ENCODE measurements at regions not wholly inside any gene's neighbourhood (a gene's known extent, or its start where the extent isn't known, plus 50 kb on each side); places are given as distances from the start of the nearest gene placed in this dataset.

DNA sequence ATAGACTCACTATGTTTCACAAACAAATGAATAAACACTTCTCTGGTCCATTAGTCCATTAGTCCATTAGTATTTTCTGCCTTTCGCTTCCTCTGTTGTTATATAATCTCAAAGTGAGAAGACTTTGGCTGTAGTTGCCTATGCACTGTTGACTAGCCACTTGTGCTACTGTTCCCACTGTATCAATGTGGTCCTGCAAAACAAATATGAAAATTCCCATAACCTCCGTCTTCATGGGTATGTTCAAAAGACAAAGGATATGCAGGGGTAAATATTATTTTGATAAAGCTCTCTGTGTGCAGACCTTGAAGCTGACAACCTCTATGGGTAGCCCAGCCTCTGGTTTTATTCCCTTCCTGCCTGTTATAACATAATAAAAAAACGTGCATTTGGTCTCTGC, 77.8 kb downstream of the DIO2 start:
- Histone ChIP-seq H3K36me3 (no peaks in the 10 kb centered on the region), H3K9me3 (peaks cover 0 to 29% (median 0%) of the 10 kb centered on the region in 11 donors), H3K27ac (no peak overlapping the region), H3K27me3 (no peaks in the 10 kb centered on the region), H3K4me3 (no peak overlapping the region), H3K4me1 (no peaks in the 10 kb centered on the region)
- no peak for TF ChIP-seq CTCF (IDR thresholded peaks at IDR 0.05)
- DNase-seq, result no peak
- 66 to 71% methylated on average over 3 of the region's 3 CpGs for WGBS, 2 donors
- intact Hi-C loops (cut with DNase I), result no loop called here
- ATAC-seq, result no peak

DNA sequence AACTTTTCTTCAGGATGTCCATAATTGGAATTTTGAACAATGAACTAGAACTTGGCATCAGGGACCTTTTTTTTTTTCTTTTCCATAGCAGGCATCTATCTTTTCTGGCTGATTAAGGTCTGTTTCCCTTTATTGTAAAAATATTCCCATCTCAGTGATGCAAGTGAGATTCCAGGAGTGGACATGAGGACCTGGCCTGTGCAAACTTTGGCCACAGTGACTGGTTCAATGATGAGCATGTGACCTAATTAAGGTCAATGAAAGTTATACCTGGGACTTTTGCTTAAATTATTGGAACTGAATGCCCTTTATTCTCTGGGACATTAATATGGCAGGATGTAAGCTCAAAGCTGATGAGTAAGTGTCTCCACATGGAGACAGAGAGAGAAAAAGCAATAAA, 83.8 kb downstream of the DIO2 start:
- no peak for ATAC-seq
- TF ChIP-seq CTCF (IDR thresholded peaks at IDR 0.05), result no peak
- Histone ChIP-seq H3K4me1 (no peaks in the 10 kb centered on the region), H3K27me3 (no peaks in the 10 kb centered on the region), H3K36me3 (no peaks in the 10 kb centered on the region), H3K27ac (no peak overlapping the region), H3K9me3 (peaks cover 0 to 22% (median 0%) of the 10 kb centered on the region in 11 donors), H3K4me3 (no peak overlapping the region)
- DNase-seq, result no peak
- intact Hi-C loops (cut with DNase I), result no loop called here

DNA sequence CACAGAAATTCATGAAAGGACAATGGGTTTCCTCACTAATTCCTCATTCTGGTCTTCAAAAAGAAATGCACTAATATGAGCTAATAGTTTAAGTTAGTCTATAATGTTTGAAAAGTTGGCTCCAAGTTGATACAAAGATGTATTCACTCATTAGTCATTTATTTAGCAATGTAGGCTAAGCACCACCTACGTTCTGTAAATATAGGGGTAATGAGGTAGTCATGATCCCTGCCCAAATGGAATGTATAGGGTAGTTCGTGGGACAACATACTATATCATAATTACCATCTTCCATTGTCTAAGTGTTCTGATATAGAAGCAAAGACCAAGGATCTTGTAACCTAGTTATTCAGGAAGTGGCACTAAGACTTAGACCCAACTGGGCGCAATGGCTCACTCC, 86.5 kb downstream of the DIO2 start:
- intact Hi-C loops (cut with DNase I), result no loop called here
- no peaks in the 10 kb centered on the region for H3K36me3 ChIP-seq
- no peak overlapping the region for H3K4me3 ChIP-seq
- H3K4me1 ChIP-seq, result no peaks in the 10 kb centered on the region
- DNase-seq (no peak), ATAC-seq (no peak)
- 69 to 70% methylated on average over 3 of the region's 3 CpGs for WGBS, 2 donors
- peaks cover 0 to 24% (median 0%) of the 10 kb centered on the region in 11 donors for H3K9me3 ChIP-seq
- no peaks in the 10 kb centered on the region for H3K27me3 ChIP-seq
- H3K27ac ChIP-seq, result no peak overlapping the region
- no peak for TF ChIP-seq CTCF (IDR thresholded peaks at IDR 0.05)

DNA sequence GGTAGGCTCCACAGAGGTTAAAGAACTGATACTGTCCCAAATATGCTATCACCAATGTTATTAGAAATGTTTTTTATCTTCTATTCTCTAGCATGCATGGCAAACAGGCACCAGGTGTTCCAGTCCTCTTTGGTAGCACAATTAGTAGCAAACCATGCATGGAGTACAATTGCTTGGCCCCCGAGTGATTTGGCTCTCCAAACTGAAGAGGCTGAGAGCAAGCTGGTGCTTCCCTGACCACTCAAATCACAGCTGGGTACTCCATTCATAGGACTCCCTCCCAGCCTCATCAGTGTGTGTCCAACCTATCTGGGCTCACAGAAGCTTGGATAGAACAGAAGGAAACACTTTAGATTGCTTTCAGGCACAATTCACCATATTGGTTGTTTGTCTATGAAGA, 93.4 kb downstream of the DIO2 start:
- ATAC-seq (no peak), DNase-seq (no peak)
- WGBS, 2 donors, result 67 to 84% methylated on average over 1 of the region's 1 CpG
- Histone ChIP-seq H3K27ac (no peak overlapping the region), H3K27me3 (no peaks in the 10 kb centered on the region), H3K4me1 (no peaks in the 10 kb centered on the region), H3K9me3 (peaks cover 0 to 15% (median 0%) of the 10 kb centered on the region in 11 donors), H3K4me3 (no peak overlapping the region), H3K36me3 (no peaks in the 10 kb centered on the region)
- intact Hi-C loops (cut with DNase I), result no loop called here
- TF ChIP-seq CTCF (IDR thresholded peaks at IDR 0.05), result no peak

- no peaks in the 10 kb centered on the region for H3K4me1 ChIP-seq
- H3K27ac ChIP-seq, result no peak overlapping the region
- no peak for TF ChIP-seq CTCF (IDR thresholded peaks at IDR 0.05)
- intact Hi-C loops (cut with DNase I), result no loop called here
- no peaks in the 10 kb centered on the region for H3K36me3 ChIP-seq
- no peak for ATAC-seq
- WGBS, 2 donors, result 77 to 93% methylated on average over 2 of the region's 2 CpGs
- H3K4me3 ChIP-seq, result no peak overlapping the region
- no peaks in the 10 kb centered on the region for H3K27me3 ChIP-seq
- H3K9me3 ChIP-seq, result peaks cover 0 to 4% (median 0%) of the 10 kb centered on the region in 11 donors
- DNase-seq, result no peak
These were observed 95.1 kb downstream of the DIO2 start for GRCh38 chr14:80116157-80116556.

Data from heart right ventricle (tissue), 16 donors.